ENCODE measurements at regions not wholly inside any gene's neighbourhood (a gene's known extent, or its start where the extent isn't known, plus 50 kb on each side); places are given as distances from the start of the nearest gene placed in this dataset.

DNA sequence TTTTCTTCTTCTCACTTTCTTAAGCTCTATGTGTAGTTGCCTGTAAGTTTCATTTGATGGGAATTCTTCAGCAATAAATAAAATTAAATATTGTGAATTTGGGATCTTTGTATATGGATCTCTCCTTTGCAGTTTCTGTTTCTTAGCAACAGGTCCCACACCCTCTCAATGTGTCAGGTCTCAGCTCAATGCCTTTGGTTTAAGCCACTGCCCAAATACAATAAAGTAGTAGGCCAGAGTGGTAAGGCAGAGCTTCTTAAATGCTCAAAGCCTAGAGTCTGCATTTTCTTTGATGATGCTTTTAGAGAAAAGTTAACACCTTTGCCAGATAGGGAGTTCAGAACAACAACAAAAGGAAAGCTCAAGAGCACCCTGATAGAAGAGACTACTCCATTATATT, 343.7 kb downstream of the NSUN3 start:
- TF ChIP-seq TARDBP (IDR thresholded peaks at IDR 0.05) (no peak), SP1 (IDR thresholded peaks at IDR 0.05) (no peak), FOXM1 (IDR thresholded peaks at IDR 0.05; ENCODE audit: borderline replicate concordance) (no peak), CTBP1 (IDR thresholded peaks at IDR 0.05; ENCODE audit: borderline replicate concordance) (no peak), SUZ12 (IDR thresholded peaks at IDR 0.05) (no peak), FOXK2 (IDR thresholded peaks at IDR 0.05) (no peak), NFRKB (IDR thresholded peaks at IDR 0.05) (no peak)
- TF ChIP-seq, protein P1, sequence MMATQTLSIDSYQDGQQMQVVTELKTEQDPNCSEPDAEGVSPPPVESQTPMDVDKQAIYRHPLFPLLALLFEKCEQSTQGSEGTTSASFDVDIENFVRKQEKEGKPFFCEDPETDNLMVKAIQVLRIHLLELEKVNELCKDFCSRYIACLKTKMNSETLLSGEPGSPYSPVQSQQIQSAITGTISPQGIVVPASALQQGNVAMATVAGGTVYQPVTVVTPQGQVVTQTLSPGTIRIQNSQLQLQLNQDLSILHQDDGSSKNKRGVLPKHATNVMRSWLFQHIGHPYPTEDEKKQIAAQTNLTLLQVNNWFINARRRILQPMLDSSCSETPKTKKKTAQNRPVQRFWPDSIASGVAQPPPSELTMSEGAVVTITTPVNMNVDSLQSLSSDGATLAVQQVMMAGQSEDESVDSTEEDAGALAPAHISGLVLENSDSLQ (IDR thresholded peaks at IDR 0.05) = no peak
